DMS53 treated with DMSO at 0.1 percent for 48 hours (cell line): ENCODE measurements at regions not wholly inside any gene's neighbourhood (a gene's known extent, or its start where the extent isn't known, plus 50 kb on each side); places are given as distances from the start of the nearest gene placed in this dataset.
"Not testable (repeated sequence)": the region's sequence is repeated elsewhere in the genome, so short reads cannot be mapped to it uniquely, and the experiment has no call there.

Source experiments
- DNase-seq: peaks from one replicate; lab custom pipeline; 2025; ENCODE audit not compliant: unreplicated experiment; lab: John Stamatoyannopoulos, UW

DNA sequence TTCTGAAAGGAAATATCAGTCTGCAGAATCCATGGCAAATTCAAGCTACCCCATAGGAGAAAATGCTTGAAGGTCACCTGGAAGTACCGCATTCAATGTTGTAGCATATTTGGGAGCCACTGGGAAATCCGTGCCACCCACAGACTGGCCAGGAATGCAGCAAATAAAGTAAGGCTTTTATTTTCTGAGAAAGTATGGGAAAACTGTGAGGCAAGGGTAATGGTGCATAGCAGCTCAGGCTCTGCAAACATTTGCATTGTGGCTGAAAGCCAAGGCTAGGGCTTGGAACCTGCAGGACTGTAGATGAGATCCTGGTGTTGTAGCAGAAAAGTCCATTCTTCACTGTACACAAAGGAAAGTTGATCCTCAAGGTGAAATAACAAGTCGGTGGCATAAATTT lies 450.9 kb upstream of the NR3C2 start:
- no peak for DNase-seq

DNA sequence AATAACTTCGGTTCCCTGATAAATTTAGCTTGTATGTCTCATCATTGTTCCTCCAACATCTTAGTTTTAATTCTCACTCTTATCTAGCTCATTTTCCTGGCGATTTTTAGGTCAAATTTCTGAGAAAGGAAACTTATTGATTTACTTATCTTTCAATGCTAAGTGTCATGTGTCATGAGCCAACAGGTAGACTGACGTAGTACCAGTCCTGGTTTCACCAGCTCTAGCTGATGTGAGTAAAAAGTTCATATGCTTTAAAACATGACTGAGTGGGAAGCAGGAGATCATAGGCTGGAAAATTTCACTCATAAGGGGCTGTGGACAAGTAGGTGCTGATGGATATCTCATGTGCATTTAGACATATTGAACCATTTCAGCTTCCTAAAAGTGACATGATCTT lies 441.7 kb upstream of the NR3C2 start:
- no peak for DNase-seq

DNA sequence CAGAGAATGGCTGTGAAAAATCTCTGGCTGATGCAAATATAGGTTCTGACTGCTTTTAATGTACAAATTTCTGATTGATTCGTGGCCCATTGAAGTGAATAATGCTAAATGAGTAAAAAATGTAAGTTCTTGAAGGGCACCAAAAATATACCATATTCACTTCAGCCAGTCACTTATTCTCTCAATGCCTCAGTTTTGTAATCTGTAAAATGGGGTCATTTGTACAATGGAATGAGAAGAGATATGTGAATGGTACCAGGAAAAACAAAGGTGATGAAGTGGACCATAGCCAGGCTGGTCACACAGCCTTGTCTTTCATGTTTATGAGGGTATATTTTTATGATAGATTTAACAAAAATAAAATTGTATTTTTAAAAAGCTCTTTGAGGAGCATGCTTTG lies 441.2 kb upstream of the NR3C2 start:
- no peak for DNase-seq

DNA sequence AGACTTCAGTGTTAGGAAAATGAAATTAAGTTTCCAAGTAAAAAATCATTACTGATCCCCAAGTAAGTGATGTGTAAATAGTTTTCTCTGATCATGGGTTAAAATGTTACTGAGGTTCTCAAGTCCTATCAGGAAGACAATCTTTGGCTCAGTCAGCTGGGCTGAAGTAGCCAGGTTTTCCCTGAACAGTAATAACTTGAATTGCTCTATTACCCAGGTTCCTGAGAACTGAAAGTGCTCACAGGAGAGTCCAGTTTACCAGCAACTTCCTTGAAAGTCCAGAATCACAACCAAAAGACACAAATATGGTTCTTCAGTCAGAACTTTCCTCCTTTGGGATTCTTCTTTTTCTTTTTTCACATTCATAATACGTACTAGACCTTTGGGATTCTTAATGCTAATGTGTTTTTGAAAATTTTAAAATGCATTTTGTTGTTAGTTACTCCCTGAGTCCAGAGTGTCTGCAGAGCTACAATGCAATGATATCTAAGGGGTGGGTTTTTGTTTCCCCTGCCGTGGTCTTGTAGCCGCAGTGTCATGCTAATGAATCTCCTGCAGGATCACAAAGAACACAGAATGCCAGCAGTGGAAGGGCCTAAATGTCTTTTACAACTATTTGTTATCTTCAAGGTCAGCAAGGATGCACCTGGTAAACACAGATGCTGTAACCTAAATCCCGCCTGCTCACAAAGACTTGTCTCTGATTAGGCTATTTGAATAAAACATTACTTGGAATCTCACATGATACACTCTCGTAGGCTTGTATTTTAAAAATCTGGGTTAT lies 439.8 kb upstream of the NR3C2 start:
- no peak for DNase-seq

DNA sequence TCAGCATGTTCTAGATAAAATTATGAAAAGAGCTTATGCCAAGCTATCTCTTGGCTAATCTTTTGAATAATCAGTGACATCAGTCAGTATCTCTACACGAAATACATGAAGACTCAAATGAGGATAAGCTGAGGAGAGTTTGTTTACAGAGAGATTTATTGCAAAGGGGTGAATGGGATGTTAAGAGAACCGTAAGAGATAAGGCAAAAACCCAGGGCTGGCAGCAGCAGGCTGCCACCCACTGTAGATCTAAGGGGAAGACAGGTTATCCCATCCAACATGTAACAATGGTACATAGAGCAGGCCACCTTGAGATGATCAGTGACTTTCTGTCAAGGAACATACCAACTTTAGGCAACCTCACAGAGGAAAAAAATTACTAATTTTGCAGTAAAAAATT lies 432.1 kb upstream of the NR3C2 start:
- DNase-seq = peak; percentile 18

DNA sequence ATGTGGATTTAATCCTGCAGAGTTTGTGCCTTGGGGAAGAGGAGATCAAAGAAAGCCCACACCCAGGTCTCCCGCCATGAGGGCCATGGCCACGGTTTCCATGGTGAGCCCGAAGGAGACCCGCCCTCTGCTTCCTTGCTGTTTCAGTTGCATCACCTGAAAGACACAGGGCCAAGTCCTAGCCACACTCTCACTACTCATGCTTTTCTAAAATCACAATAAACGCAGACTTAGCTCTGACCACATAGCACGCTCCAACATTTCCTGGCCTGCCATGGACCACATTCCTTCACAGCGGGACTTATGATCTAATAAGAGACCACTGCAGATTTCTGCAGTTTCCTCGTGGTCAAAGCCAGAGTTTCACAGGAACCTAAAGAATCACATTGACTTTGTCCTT lies 426.0 kb upstream of the NR3C2 start:
- no peak for DNase-seq

DNA sequence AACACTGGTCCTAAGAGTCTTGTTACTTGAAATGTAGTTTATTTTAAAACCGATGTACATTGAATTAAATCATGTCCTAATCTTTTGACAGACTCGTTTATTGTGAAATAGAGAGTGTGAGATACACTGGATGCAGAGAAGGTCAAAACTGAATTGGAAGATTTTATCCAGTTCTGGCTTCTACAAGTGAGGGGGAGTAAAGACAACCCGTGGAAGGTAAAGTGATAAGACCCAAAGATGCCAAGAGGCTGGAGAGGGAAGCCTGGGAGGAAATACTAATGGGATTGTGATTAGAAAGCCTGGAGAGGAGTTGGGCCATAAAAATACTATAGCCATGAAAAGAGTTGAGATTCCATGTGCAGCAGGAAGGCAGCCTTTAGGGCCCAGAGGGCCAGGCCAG lies 424.5 kb upstream of the NR3C2 start:
- DNase-seq = no peak

DNA sequence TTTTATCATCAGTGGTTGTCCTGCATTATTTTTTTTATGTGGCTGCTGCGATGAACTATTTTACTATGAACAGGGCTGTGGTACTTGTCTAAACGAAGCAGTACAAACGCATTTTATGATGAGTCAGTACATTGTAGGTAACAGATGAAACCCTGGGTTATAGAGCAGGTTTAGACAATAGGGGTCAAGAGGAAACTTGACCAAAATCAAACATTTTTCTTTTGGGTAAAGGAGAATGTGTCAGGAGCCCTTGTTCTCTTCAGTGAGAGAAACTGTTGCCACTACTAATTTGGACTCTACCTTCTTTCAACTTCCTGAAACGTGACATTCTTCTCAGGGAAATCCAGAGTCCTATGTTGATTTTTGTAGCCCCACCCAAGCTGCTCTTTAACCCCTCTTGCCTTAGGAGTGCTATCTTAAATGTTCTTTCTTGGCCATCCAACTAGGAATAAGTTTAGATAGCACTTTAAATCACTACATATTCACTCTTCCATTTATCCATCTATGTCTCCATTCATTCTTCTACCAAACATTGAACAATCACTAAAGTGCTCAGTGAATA lies 415.8 kb upstream of the NR3C2 start:
- no peak for DNase-seq

DNA sequence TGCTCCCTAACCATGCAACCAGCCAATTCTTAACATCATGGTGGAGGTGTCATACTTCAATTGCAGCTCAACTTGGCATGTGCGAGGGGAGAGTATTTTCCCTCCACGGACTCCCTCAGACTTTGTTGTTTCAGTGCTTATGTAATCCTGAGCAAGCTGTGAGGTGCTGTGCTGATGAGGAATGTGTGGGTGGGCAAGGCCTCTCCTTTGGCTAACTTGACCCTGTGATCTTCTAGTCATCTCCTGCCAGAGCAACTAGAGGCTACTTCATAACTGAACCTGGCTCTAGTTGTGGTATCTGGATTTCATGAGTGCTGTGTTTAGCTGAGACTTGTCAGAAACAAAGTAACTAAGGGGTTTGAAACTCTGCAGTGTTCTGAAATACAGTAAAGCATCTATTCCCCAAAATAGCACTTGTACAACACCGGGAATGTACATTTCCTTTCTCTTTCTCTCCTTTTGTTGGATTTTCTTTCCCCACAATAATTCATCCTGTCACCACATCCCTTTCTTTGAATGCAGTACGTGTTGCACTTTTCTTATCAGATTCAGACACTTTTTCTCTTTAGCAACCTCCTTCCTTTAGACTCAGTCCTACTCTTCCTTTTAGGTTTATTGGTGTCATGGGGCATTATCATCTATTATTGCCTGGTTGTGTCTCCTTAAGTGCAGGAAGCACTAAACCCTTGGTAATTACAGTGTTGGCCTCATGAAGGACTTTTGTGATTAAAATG lies 415.2 kb upstream of the NR3C2 start:
- DNase-seq = no peak

DNA sequence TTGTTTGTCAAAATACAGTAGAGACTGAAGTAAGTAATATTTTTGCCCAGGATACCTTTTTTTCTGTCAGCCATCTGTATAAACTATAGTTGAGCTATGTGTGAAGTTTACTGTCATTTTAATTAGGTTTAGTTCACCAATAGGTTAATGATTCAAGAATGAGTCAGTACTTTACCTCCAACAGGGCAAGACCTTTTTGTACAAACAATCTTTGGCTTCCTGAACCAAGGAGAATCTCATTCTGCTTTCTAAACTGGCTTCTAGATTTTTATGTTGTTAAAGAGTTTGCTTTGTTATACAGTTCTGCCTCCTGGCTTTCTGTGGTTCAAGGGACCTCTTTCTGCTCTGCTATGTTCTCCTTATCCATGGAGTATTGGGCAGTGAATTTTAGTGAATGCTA lies 412.0 kb upstream of the NR3C2 start:
- DNase-seq = peak; percentile 5

DNA sequence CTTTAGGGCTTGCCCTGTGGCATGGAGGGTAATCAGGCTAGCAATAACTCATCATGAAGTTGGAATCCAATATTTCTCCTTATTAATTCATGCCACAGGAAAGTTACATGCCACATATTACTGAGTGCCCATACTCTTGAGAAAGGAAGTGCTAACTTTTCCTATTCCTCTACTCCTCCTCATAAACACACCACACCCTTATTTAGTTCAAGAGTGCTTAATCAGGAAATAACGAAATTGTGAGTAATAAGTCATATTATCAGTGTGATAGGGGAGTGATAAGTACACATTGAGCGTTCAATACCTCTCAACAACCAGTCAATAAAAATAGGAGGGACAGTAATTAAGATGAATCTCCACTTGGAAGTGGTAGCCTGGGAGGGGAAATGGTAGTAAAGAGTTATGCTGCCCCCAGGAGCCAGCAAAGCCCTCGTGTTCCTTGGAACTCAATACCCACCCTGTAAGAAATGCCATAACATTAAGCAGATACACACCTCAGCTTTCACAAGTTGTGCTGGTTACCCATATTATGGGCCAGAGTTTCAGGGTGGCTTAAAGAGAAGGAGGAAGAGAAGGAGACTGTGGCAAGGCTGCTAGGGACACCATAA lies 410.0 kb upstream of the NR3C2 start:
- no peak for DNase-seq

DNA sequence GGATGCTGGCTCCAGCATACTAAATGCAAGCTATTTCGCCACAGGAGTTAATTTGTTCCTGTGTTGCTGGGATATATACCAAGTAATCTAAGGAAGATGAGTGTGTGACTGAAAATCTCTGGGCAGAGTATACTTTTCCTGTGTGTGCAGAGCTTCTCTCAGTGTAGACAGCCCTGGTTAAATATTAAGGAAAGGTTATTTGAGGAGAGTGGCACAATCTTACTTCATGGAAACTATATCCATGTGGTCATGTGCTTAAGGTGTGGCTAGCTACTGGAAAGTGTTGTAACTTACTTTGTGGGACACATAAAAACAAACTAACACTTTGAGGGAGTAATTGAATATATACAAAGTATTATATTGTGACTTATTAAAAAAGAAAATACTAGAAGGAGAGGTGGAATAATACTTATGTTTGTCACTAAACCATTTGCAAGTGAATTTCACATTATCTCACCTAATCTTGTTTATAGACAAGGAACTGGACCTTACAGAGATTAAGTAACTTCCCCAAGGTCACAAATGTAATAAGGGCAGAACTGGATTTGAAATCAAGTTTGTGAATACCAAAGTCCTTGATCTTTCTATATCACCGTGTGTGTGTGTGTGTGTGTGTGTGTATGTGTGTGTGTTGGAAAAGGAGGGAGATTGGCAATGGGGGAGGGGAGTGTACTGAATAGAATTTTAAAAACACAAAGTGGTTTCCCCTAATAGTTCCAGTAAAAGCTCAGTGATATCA lies 408.2 kb upstream of the NR3C2 start:
- peak; percentile 11 for DNase-seq

DNA sequence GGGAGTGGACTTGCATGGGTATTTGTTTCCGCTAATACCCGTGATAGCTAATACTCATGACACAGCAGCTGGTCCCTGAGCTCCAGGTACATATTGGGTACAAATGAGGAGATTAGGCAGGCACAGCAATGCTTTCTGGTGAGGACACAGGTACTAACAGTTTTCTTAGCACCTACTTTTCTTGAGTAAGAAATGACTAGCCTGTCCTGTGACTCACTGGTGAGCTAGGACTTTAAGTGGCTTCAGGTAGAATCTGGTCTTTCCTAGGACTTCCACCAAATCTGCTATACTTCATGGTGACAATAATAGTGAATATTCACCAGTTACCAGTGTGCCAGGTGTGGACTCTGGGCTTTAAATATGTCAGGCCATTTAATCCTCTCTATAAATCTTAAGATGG lies 407.4 kb upstream of the NR3C2 start:
- DNase-seq = no peak

DNA sequence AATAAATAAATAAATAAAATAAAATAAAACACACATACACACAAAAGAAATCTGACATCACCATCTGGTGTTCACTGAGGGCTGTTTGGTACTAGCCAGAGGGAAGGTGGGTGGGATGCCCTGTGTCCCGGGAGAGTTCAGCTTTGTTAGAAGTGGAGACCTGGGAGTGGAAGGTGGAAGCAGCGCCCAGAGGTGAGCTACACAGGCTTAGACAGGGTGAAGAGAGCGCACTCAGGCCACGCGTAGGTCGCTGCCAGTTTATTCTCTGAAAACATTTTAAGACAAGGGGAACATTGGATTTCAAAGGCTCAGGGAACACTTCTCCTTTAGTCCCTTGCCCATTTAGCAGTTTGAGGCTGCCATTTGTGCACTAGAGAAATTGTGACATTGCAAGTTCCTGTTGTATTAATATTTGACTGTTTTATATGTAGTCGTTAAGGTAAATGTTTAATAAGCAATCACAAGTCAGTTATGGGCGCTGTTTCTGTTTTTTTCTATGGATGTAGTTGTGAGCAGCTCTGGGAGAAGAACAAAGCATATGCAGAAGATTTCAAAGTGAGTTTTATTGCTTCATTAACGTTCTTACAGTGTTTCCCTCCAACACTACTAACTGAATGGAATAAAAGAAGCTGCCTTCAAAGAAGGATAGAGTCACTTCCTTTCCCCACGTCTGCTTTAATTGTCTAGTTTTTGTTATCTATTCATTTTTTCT lies 405.5 kb upstream of the NR3C2 start:
- no peak for DNase-seq

DNA sequence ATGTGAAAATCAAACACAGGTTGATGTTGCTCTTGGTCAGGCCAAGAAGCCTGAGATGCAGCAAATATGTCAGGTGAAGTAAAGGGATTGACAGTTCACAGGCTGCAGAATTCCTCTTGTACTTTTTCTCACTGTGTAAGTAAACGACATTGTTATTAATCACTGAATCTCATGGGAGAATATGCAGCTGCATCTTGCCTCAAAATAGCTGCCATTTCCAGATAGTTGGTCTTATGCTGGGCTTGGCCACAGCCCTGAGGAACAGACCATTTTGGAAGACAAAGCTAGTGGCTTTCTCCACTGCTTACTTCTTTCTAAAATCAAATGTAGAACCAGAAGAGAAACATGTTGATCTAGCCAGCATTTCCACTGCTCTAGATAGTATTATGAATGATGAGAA lies 403.4 kb upstream of the NR3C2 start:
- DNase-seq = no peak

DNA sequence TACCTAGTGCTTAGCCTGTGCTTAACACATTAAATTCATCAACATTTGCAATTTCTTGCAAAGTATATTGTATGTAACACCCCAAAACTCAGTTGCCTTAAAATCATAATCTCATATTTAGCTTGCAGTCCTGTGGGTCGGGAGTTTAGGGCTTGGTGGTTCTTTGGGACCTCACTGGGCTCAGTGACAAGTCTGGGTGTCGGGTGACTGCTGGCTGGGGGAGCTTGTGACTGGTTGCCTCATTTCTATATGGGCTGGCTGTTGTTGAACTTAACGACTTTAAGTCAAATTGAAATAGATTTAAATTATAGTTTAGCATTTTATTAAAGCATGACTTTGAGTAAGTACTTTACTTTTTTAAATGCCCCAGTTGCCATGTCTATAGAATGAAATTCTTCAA lies 401.4 kb upstream of the NR3C2 start:
- DNase-seq = no peak

DNA sequence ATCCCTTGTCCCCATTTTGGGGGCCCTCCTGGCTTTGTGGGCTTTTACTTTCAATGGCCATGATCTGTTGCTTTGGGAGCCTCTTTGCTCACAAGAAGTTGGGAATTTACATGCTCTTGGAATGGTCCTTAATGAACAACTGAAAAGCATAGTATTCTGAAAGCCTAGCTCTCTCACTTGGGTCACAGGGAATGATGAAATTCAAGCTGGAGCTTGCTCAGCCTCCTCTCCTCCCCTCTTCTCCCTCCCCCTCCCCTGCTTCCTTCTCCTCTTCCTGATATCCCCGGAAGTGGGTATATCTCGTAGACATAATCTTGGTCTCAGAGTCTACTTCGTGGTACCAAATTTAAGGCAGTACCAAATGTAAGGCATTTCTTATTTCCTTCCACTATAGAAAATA lies 400.6 kb upstream of the NR3C2 start:
- DNase-seq = no peak

DNA sequence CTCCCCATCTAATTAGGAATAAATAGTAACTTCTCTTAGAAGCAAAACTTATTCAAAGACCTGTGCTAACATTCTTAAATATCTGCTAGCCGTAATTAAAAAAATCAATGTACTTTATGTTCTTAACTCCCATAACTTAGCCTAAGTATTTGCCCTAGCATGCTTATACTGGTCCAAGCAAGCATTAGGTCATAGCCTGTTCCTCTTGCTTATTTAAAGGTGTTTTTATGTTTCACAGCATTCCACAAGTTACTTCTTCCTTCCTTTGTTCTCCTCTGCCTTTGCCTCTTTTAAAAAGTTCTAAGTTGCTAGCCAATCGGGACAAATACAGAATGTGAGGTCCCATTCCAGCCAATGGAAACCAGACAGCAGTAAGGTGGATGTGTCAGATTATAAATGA lies 395.4 kb upstream of the NR3C2 start:
- not testable (repeated sequence) for DNase-seq

DNA sequence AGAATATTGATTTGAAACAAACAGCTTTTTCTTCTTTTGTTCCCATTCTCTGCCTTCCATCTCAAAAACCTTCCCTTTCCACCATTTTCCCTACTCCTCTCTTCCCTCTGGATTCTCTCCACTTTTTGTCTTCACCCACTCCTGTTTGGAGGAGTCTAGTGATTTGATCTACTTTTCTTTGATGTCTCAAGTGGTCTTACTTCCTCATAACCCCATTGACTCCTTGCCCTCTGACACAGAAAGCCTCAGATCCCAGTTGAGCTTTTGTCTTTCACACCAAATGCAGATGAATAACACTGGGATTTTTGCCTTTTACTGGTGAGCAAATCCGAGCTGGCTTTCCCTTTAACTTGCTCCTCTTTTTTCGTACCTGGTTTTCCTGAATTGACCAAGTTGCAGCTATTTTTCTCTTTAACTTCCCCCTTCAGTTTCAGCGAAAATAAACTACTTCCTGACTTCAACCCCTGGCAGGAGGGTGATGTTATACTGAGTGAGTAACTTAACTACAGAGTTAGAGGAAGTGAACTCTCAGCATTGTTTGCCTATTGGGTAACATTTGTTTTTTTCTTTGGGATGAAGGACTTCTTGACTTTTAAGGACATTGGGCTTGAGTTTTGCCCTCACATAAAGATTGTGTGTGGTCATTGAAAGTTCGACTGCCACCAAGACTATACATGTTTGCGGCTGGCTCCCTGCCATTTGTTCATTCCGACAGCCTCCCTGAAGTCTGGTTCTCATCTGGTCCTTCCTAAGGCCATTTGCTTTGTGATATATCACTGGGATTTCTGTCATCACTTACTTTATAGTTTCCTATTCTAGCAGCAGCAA lies 392.8 kb upstream of the NR3C2 start:
- DNase-seq = peak; percentile 46

DNA sequence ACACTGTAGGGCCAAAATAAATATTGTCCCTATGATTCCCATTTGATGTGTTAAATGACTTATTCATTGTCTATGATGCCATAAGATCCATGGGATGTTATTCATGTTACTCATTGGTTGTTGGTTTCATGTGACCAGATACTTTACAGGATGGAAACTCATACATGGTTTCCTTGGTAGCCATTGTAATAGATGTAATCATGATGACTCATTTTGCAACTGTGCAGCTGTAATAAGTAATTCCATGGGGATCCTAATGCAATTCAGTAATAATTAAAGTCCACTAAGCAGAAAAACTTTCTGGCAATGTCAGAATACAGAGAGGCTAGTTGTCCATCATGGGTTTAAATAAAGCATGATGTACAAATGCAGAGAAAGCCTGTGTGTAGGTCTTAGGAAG lies 389.7 kb upstream of the NR3C2 start:
- DNase-seq = peak; percentile 41
